Fibroblast of the aortic adventitia (primary cell): ENCODE measurements at regions not wholly inside any gene's neighbourhood (a gene's known extent, or its start where the extent isn't known, plus 50 kb on each side); places are given as distances from the start of the nearest gene placed in this dataset.

Source experiments
- DNase-seq: peaks from one replicate; pipeline ENCODE4 v3.0.0-alpha.2; 2010; ENCODE audit warnings: low read depth
- H3K4me3 ChIP-seq: 2 replicates; pipeline ENCODE4 v1.5.1; 2011; ENCODE audit warnings: low read depth, mild to moderate bottlenecking, control low read depth, low read length, moderate library complexity
- CTCF ChIP-seq: IDR thresholded peaks from 2 replicates; pipeline ENCODE4 v1.5.1; 2011; ENCODE audit warnings: mild to moderate bottlenecking, low read length, control low read depth, inconsistent platforms; ENCODE audit not compliant: insufficient read depth

GRCh38 chr18:41465386-41465785 lies 489.6 kb upstream of the PIK3C3 start:
- no peak for TF ChIP-seq CTCF
- H3K4me3 ChIP-seq = no peak overlapping the region
- no peak for DNase-seq

- no peak for DNase-seq
- TF ChIP-seq CTCF = no peak
- H3K4me3 ChIP-seq = no peak overlapping the region
Measured at GRCh38 chr18:41464278-41464677, 490.8 kb upstream of the PIK3C3 start.

GRCh38 chr18:41462946-41463345 lies 492.1 kb upstream of the PIK3C3 start:
- H3K4me3 ChIP-seq = no peak overlapping the region
- no peak for TF ChIP-seq CTCF
- no peak for DNase-seq

- TF ChIP-seq CTCF = no peak
- no peak for DNase-seq
- no peak overlapping the region for H3K4me3 ChIP-seq
Measured at GRCh38 chr18:41461114-41461513, 493.9 kb upstream of the PIK3C3 start.

- DNase-seq = no peak
- no peak for TF ChIP-seq CTCF
- H3K4me3 ChIP-seq = no peak overlapping the region
Measured at GRCh38 chr18:41459656-41460055, 495.4 kb upstream of the PIK3C3 start.

GRCh38 chr18:41458376-41458775 lies 496.7 kb upstream of the PIK3C3 start:
- no peak for TF ChIP-seq CTCF

GRCh38 chr18:41457765-41458326 lies 497.2 kb upstream of the PIK3C3 start:
- TF ChIP-seq CTCF = no peak
- DNase-seq = no peak
- H3K4me3 ChIP-seq = no peak overlapping the region

More at GRCh38 chr18:41458376-41458775, 496.7 kb upstream of the PIK3C3 start:
- DNase-seq = no peak
- no peak overlapping the region for H3K4me3 ChIP-seq
